HG02885 (cell line): ENCODE measurements at regions not wholly inside any gene's neighbourhood (a gene's known extent, or its start where the extent isn't known, plus 50 kb on each side); places are given as distances from the start of the nearest gene placed in this dataset.
A peak's percentile ranks its signal among the peaks of the same experiment; 100 is the strongest.
"Not testable (repeated sequence)": the region's sequence is repeated elsewhere in the genome, so short reads cannot be mapped to it uniquely, and the experiment has no call there.

Experiments used
- ATAC-seq: cut with Tn5 transposase; IDR thresholded peaks from one replicate; pipeline ENCODE4 v1.9.1; 2021; ENCODE audit warnings: mild to moderate bottlenecking; ENCODE audit not compliant: unreplicated experiment, poor library complexity

GRCh38 chr3:23701716-23702597 is 103.8 kb upstream of the UBE2E1 start:
- no peak for ATAC-seq

GRCh38 chr3:23704298-23704697 is 101.5 kb upstream of the UBE2E1 start:
- no peak for ATAC-seq

GRCh38 chr3:23706111-23706510 is 99.6 kb upstream of the UBE2E1 start:
- ATAC-seq, result no peak

GRCh38 chr3:23709987-23710386 is 95.8 kb upstream of the UBE2E1 start:
- ATAC-seq, result no peak

- no peak for ATAC-seq
Measured at GRCh38 chr3:23710555-23710954, 95.2 kb upstream of the UBE2E1 start.

- peak; percentile 85 for ATAC-seq
Measured at GRCh38 chr3:23711916-23712494, 93.8 kb upstream of the UBE2E1 start.

GRCh38 chr3:23712656-23713559 is 92.8 kb upstream of the UBE2E1 start:
- no peak for ATAC-seq

- no peak for ATAC-seq
Measured at GRCh38 chr3:23713641-23714040, 92.1 kb upstream of the UBE2E1 start.

GRCh38 chr3:23720059-23720458 is 85.7 kb upstream of the UBE2E1 start:
- ATAC-seq, result no peak

GRCh38 chr3:23720885-23721284 is 84.9 kb upstream of the UBE2E1 start:
- no peak for ATAC-seq

- ATAC-seq, result no peak
Measured at GRCh38 chr3:23723141-23723540, 82.6 kb upstream of the UBE2E1 start.

GRCh38 chr3:23723930-23724329 is 81.8 kb upstream of the UBE2E1 start:
- ATAC-seq, result peak; percentile 50

GRCh38 chr3:23726811-23727548 is 78.8 kb upstream of the UBE2E1 start:
- peak; percentile 76 for ATAC-seq

- no peak for ATAC-seq
Measured at GRCh38 chr3:23728601-23729117, 77.1 kb upstream of the UBE2E1 start.

- ATAC-seq, result not testable (repeated sequence)
Measured at GRCh38 chr3:23729362-23729761, 76.4 kb upstream of the UBE2E1 start.

- ATAC-seq, result no peak
Measured at GRCh38 chr3:23734481-23734880, 71.3 kb upstream of the UBE2E1 start.

- ATAC-seq, result no peak
Measured at GRCh38 chr3:23735062-23735461, 70.7 kb upstream of the UBE2E1 start.

GRCh38 chr3:23735535-23736326 is 70.0 kb upstream of the UBE2E1 start:
- ATAC-seq, result no peak

GRCh38 chr3:23738944-23739343 is 66.8 kb upstream of the UBE2E1 start:
- no peak for ATAC-seq
